ENCODE measurements at regions not wholly inside any gene's neighbourhood (a gene's known extent, or its start where the extent isn't known, plus 50 kb on each side); places are given as distances from the start of the nearest gene placed in this dataset.

DNA sequence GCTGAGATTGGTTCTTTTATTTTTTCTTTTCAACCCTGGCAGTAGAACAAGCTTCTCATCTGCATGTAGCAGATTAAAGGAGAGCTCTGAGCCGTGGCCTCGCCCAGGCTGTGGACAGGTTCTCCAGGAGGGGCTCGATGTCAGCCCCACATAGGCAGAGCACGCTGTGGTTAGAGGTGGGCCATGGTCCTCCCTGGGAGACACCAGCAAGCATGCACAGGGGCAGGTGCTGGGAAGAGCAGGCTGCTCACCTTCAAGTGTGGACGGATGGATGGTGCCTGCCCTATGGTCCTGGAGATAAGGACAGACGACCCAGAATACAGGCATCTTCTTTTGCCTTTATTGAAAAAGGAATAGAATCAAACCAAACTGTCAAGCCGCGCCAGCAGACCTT, 634.8 kb downstream of the BRD1 start:
- no peaks in the 10 kb centered on the region for H3F3A ChIP-seq (ENCODE audit: low read depth)
- no peaks in the 10 kb centered on the region for H3K9me2 ChIP-seq (replicated peaks; ENCODE audit: low read depth, low read length)
- H3K4me2 ChIP-seq (ENCODE audit: low read depth, low read length, poor library complexity, severe bottlenecking), result no peak overlapping the region
- H3K9ac ChIP-seq (ENCODE audit: low read depth, low read length, poor library complexity, severe bottlenecking), result no peak overlapping the region
- H3K36me3 ChIP-seq (ENCODE audit: insufficient read depth, low read length), result no peaks in the 10 kb centered on the region
- no peaks in the 10 kb centered on the region for H4K20me1 ChIP-seq (ENCODE audit: insufficient read depth, low read length, poor library complexity, severe bottlenecking)
- no peak overlapping the region for H3K4me3 ChIP-seq (ENCODE audit: low read length, poor library complexity, severe bottlenecking)
- H3K4me1 ChIP-seq (ENCODE audit: insufficient read depth, low read length, poor library complexity, severe bottlenecking), result no peaks in the 10 kb centered on the region
- peaks cover 12% of the 10 kb centered on the region; the same call in 1 of the 2 replicates for H3K9me3 ChIP-seq (ENCODE audit: insufficient read depth, low read depth, low read length)
- H2AFZ ChIP-seq (ENCODE audit: low read length), result no peak overlapping the region
- H3K27me3 ChIP-seq (ENCODE audit: insufficient read depth, low read length, poor library complexity, severe bottlenecking), result no peaks in the 10 kb centered on the region
- TF ChIP-seq, protein P1, sequence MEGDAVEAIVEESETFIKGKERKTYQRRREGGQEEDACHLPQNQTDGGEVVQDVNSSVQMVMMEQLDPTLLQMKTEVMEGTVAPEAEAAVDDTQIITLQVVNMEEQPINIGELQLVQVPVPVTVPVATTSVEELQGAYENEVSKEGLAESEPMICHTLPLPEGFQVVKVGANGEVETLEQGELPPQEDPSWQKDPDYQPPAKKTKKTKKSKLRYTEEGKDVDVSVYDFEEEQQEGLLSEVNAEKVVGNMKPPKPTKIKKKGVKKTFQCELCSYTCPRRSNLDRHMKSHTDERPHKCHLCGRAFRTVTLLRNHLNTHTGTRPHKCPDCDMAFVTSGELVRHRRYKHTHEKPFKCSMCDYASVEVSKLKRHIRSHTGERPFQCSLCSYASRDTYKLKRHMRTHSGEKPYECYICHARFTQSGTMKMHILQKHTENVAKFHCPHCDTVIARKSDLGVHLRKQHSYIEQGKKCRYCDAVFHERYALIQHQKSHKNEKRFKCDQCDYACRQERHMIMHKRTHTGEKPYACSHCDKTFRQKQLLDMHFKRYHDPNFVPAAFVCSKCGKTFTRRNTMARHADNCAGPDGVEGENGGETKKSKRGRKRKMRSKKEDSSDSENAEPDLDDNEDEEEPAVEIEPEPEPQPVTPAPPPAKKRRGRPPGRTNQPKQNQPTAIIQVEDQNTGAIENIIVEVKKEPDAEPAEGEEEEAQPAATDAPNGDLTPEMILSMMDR (conservative IDR thresholded peaks at IDR 0.05; ENCODE audit: low read length), result no peak
- TF ChIP-seq EZH2phosphoT487 (IDR thresholded peaks at IDR 0.05; ENCODE audit: borderline replicate concordance), result no peak
- no peaks in the 10 kb centered on the region for H3K79me2 ChIP-seq (ENCODE audit: insufficient read depth, low read length)

DNA sequence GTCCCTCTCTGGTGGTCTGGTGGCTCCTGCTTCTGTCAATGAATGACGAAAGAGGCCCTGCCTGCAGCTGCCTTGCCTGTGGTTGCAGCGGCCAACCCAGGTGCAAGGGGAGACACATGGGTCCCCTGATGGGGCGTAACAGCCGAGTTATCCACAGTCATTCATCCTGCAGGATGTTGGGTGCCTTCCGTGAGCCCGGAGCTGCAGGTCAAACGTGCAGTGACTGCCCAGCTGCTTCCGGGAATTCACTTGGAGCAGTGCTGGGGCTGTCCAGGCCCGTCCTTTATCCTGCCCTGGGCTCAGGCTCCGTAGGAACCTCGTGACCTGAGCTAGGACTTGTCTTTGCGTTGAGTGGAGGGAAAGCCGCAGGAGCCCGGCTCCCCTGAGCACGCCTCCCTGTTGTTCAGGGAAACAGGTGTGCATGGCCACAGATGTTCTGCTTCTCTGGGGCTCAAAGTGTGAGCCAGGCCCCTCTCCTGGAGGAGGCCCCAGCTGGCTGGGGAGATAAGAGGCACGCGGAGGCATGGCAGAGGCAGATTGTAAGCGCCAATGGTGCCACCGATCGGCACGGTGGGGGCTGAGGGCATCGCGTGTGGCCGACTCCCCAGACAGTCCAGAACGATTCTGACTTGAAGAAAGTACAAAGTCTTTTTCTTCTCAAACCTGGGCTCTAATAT, 635.4 kb downstream of the BRD1 start:
- H3K9me3 ChIP-seq (ENCODE audit: insufficient read depth, low read depth, low read length), result peaks cover 12% of the 10 kb centered on the region; the same call in 1 of the 2 replicates

GRCh38 chr22:49191506-49191980, 636.1 kb downstream of the BRD1 start:
- no peaks in the 10 kb centered on the region for H4K20me1 ChIP-seq (ENCODE audit: insufficient read depth, low read length, poor library complexity, severe bottlenecking)
- H3K9me2 ChIP-seq (replicated peaks; ENCODE audit: low read depth, low read length), result no peaks in the 10 kb centered on the region
- H3K4me1 ChIP-seq (ENCODE audit: insufficient read depth, low read length, poor library complexity, severe bottlenecking), result no peaks in the 10 kb centered on the region
- TF ChIP-seq, protein P1 (conservative IDR thresholded peaks at IDR 0.05; ENCODE audit: low read length), result no peak
- no peak for TF ChIP-seq EZH2phosphoT487 (IDR thresholded peaks at IDR 0.05; ENCODE audit: borderline replicate concordance)
- no peak overlapping the region for H3K9ac ChIP-seq (ENCODE audit: low read depth, low read length, poor library complexity, severe bottlenecking)
- no peak overlapping the region for H3K4me3 ChIP-seq (ENCODE audit: low read length, poor library complexity, severe bottlenecking)
- H3K4me2 ChIP-seq (ENCODE audit: low read depth, low read length, poor library complexity, severe bottlenecking), result no peak overlapping the region
- no peaks in the 10 kb centered on the region for H3K27me3 ChIP-seq (ENCODE audit: insufficient read depth, low read length, poor library complexity, severe bottlenecking)
- H3K79me2 ChIP-seq (ENCODE audit: insufficient read depth, low read length), result no peaks in the 10 kb centered on the region
- no peak overlapping the region for H2AFZ ChIP-seq (ENCODE audit: low read length)
- peaks cover 12% of the 10 kb centered on the region; the same call in 1 of the 2 replicates for H3K9me3 ChIP-seq (ENCODE audit: insufficient read depth, low read depth, low read length)
- H3F3A ChIP-seq (ENCODE audit: low read depth), result no peaks in the 10 kb centered on the region
- H3K36me3 ChIP-seq (ENCODE audit: insufficient read depth, low read length), result no peaks in the 10 kb centered on the region

More for the DNA sequence above, 635.4 kb downstream of the BRD1 start:
- H3K4me3 ChIP-seq (ENCODE audit: low read length, poor library complexity, severe bottlenecking), result no peak overlapping the region
- TF ChIP-seq, protein P1 (conservative IDR thresholded peaks at IDR 0.05; ENCODE audit: low read length), result no peak
- TF ChIP-seq EZH2phosphoT487 (IDR thresholded peaks at IDR 0.05; ENCODE audit: borderline replicate concordance), result no peak
- H2AFZ ChIP-seq (ENCODE audit: low read length), result no peak overlapping the region
- no peaks in the 10 kb centered on the region for H3K27me3 ChIP-seq (ENCODE audit: insufficient read depth, low read length, poor library complexity, severe bottlenecking)
- no peaks in the 10 kb centered on the region for H4K20me1 ChIP-seq (ENCODE audit: insufficient read depth, low read length, poor library complexity, severe bottlenecking)
- H3K9ac ChIP-seq (ENCODE audit: low read depth, low read length, poor library complexity, severe bottlenecking), result no peak overlapping the region
- no peaks in the 10 kb centered on the region for H3F3A ChIP-seq (ENCODE audit: low read depth)
- no peaks in the 10 kb centered on the region for H3K79me2 ChIP-seq (ENCODE audit: insufficient read depth, low read length)
- no peaks in the 10 kb centered on the region for H3K9me2 ChIP-seq (replicated peaks; ENCODE audit: low read depth, low read length)
- H3K4me1 ChIP-seq (ENCODE audit: insufficient read depth, low read length, poor library complexity, severe bottlenecking), result no peaks in the 10 kb centered on the region
- H3K4me2 ChIP-seq (ENCODE audit: low read depth, low read length, poor library complexity, severe bottlenecking), result no peak overlapping the region
- H3K36me3 ChIP-seq (ENCODE audit: insufficient read depth, low read length), result no peaks in the 10 kb centered on the region
